Body of pancreas (tissue), 4 donors: ENCODE measurements at regions not wholly inside any gene's neighbourhood (a gene's known extent, or its start where the extent isn't known, plus 50 kb on each side); places are given as distances from the start of the nearest gene placed in this dataset.
A peak's percentile ranks its signal among the peaks of the same experiment; 100 is the strongest.

Experiments used
- ATAC-seq: fragments of 150-250 bp; one replicate; pipeline ENCODE4 v1.9.1; 2016
- DNase-seq, 4 donors: peaks; one replicate each; pipeline ENCODE4 v3.0.0-alpha.2; 2019
- H3K27ac ChIP-seq, 4 donors: fragments of 200-600 bp; sonication (generic); 1 replicate in 3 of 4; 2 replicates in 1 of 4; pipeline versions ENCODE4 v1.5.1 to v1.6.1; 2016 to 2019; ENCODE audit warnings: mild to moderate bottlenecking in 1 of 4, mixed read lengths in 1 of 4, moderate library complexity in 1 of 4
- H3K27me3 ChIP-seq, 2 donors: fragments of 200-600 bp; sonication (generic); one replicate each; pipeline ENCODE4 v1.6.0; 2016; ENCODE audit warnings: mild to moderate bottlenecking in 1 of 2
- H3K36me3 ChIP-seq, 2 donors: fragments of 200-600 bp; sonication (generic); replicated peaks in 1 of 2; 2 replicates each; pipeline ENCODE4 v1.5.1; 2016; ENCODE audit warnings: low read depth in 2 of 2; ENCODE audit not compliant: insufficient read depth in 1 of 2
- H3K4me1 ChIP-seq: fragments of 200-600 bp; sonication (generic); one replicate; pipeline ENCODE4 v1.6.0; 2016
- H3K4me3 ChIP-seq, 2 donors: fragments of 200-600 bp; sonication (generic); 1 replicate in 1 of 2; 2 replicates in 1 of 2; pipeline ENCODE4 v1.5.1; 2016 to 2019
- H3K9me3 ChIP-seq, 3 donors: fragments of 200-600 bp; sonication (generic); 1 replicate in 2 of 3; 2 replicates in 1 of 3; pipeline ENCODE4 v1.5.1; 2016
- POLR2A ChIP-seq, 3 donors: fragments of 450-650 bp; IDR thresholded peaks; one replicate each; pipeline ENCODE4 v1.6.1; 2016; ENCODE audit warnings: antibody characterized with exemption in 3 of 3, mild to moderate bottlenecking in 2 of 3
- WGBS, 2 donors: methylation state at CpG; one replicate each; pipeline ENCODE4 v1.1.5; 2017; 5-methylcytosine and 5-hydroxymethylcytosine counted together
- intact Hi-C: fragments of 100-400 bp; cut with DNase I; formaldehyde crosslinking; loops from one replicate; pipeline ENCODE4 v1.15.1; 2023
- TF ChIP-seq, protein P1 (sequence below), 7 experiments: fragments of 450-650 bp in 4 of 7; fragments of 200-600 bp in 3 of 7; sonication (generic) in 3 of 7; IDR thresholded peaks; one replicate each; pipeline ENCODE4 v1.5.1; 2016 to 2019; ENCODE audit warnings: antibody characterized with exemption in 7 of 7

- Histone ChIP-seq H3K27ac (no peak overlapping the region), H3K36me3 (no peaks in the 10 kb centered on the region), H3K9me3 (no peaks in the 10 kb centered on the region), H3K4me3 (no peak overlapping the region), H3K27me3 (no peaks in the 10 kb centered on the region), H3K4me1 (no peaks in the 10 kb centered on the region)
- ATAC-seq (no peak), DNase-seq (peak in 3 of 4 donors; percentile 1 to 6 (median 3))
- no peak for TF ChIP-seq POLR2A (IDR thresholded peaks at IDR 0.05)
- TF ChIP-seq, protein P1, sequence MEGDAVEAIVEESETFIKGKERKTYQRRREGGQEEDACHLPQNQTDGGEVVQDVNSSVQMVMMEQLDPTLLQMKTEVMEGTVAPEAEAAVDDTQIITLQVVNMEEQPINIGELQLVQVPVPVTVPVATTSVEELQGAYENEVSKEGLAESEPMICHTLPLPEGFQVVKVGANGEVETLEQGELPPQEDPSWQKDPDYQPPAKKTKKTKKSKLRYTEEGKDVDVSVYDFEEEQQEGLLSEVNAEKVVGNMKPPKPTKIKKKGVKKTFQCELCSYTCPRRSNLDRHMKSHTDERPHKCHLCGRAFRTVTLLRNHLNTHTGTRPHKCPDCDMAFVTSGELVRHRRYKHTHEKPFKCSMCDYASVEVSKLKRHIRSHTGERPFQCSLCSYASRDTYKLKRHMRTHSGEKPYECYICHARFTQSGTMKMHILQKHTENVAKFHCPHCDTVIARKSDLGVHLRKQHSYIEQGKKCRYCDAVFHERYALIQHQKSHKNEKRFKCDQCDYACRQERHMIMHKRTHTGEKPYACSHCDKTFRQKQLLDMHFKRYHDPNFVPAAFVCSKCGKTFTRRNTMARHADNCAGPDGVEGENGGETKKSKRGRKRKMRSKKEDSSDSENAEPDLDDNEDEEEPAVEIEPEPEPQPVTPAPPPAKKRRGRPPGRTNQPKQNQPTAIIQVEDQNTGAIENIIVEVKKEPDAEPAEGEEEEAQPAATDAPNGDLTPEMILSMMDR (IDR thresholded peaks at IDR 0.05), result no peak
- 80 to 90% methylated on average over 27 to 28 of the region's 28 CpGs for WGBS, 2 donors
- intact Hi-C loops, result no loop called here
These were observed 103.9 kb downstream of the METRNL start for GRCh38 chr17:83183145-83183948.

- TF ChIP-seq, protein P1 (IDR thresholded peaks at IDR 0.05), result no peak
- TF ChIP-seq POLR2A (IDR thresholded peaks at IDR 0.05), result no peak
- Histone ChIP-seq H3K9me3 (no peaks in the 10 kb centered on the region), H3K36me3 (no peaks in the 10 kb centered on the region), H3K4me1 (no peaks in the 10 kb centered on the region), H3K27me3 (no peaks in the 10 kb centered on the region), H3K4me3 (no peak overlapping the region), H3K27ac (no peak overlapping the region)
- DNase-seq, result peak in 3 of 4 donors; percentile 4 to 9 (median 4)
- intact Hi-C loops, result no loop called here
- WGBS, 2 donors, result 58 to 78% methylated on average over 15 of the region's 15 CpGs
- no peak for ATAC-seq
These were observed 104.6 kb downstream of the METRNL start for GRCh38 chr17:83183951-83184506.

DNA sequence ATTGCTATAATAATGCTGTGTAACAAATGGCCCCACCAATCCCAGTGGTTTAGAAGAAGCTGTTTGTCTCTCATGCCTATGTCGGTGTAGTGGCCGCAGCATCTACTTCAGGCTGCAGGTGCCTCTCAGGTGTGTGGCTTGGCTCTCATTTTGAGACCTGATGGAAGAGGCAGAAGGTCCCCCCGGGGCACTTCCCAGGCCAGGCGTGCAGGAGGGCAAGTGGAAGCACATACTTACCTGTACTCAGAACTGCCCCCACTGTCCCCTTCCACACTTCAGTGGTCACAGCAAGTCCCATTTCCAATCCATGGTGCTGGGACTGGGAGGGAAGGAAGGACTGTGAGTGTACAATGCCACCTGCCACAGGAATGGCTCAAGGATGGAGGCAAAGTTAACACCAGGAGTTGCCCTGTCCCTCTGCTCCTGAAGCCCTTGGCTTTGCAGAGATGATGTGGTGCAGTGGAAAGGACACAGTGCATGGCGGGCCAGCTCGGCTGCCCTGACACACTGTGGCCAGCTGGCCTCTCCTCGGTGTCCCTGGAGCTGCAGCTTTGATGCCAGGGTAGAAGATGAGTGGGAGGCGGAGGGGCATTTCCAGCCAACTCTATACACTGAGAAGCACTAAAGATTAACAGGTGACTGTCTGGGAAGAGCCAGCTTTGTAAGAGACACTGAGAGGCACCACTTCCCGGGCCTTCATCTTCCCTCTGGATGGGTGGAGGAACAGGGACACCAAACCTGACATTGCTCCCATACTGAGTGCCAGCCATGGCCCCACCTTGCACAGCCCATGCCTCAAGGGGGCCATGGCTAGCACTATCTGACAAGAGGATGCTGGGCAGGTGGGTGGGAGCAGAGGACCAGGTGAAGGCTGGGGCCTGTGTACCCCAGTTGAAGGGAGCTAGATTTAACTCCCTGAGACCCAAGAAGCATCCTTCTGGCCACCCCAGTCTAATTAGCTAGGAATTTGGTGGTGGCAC is 105.9 kb downstream of the METRNL start:
- H3K27me3 ChIP-seq, result no peaks in the 10 kb centered on the region
- no peaks in the 10 kb centered on the region for H3K36me3 ChIP-seq
- intact Hi-C loops, result no loop called here
- no peaks in the 10 kb centered on the region for H3K4me1 ChIP-seq
- no peaks in the 10 kb centered on the region for H3K9me3 ChIP-seq
- H3K4me3 ChIP-seq, result no peak overlapping the region
- DNase-seq, result peak in 3 of 4 donors; percentile 1 to 2 (median 1)
- ATAC-seq, result no peak
- H3K27ac ChIP-seq, result no peak overlapping the region
- TF ChIP-seq, protein P1 (IDR thresholded peaks at IDR 0.05), result no peak
- no peak for TF ChIP-seq POLR2A (IDR thresholded peaks at IDR 0.05)
- 89% methylated on average over 9 of the region's 9 CpGs for WGBS, 2 donors

GRCh38 chr17:83186226-83186625 is 106.8 kb downstream of the METRNL start:
- peak in 3 of 4 donors; percentile 2 to 10 (median 6) for DNase-seq

More at GRCh38 chr17:83186226-83186625, 106.8 kb downstream of the METRNL start:
- H3K4me3 ChIP-seq, result no peak overlapping the region
- intact Hi-C loops, result no loop called here
- no peaks in the 10 kb centered on the region for H3K9me3 ChIP-seq
- 45 to 54% methylated on average over 4 of the region's 4 CpGs for WGBS, 2 donors
- H3K4me1 ChIP-seq, result no peaks in the 10 kb centered on the region
- no peak overlapping the region for H3K27ac ChIP-seq
- ATAC-seq, result no peak
- no peak for TF ChIP-seq POLR2A (IDR thresholded peaks at IDR 0.05)
- TF ChIP-seq, protein P1 (IDR thresholded peaks at IDR 0.05), result no peak
- H3K27me3 ChIP-seq, result no peaks in the 10 kb centered on the region
- H3K36me3 ChIP-seq, result no peaks in the 10 kb centered on the region
